ENCODE measurements at regions not wholly inside any gene's neighbourhood (a gene's known extent, or its start where the extent isn't known, plus 50 kb on each side); places are given as distances from the start of the nearest gene placed in this dataset.

- TF ChIP-seq, protein P1, sequence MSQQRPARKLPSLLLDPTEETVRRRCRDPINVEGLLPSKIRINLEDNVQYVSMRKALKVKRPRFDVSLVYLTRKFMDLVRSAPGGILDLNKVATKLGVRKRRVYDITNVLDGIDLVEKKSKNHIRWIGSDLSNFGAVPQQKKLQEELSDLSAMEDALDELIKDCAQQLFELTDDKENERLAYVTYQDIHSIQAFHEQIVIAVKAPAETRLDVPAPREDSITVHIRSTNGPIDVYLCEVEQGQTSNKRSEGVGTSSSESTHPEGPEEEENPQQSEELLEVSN (IDR thresholded peaks at IDR 0.05; ENCODE audit: borderline replicate concordance in 1 of 2, extremely low read depth in 1 of 2, insufficient read depth in 1 of 2, insufficient read length in 1 of 2, low read depth in 1 of 2, low read length in 1 of 2, poor library complexity in 1 of 2, severe bottlenecking in 1 of 2), result no peak
- TF ChIP-seq PHF21A (IDR thresholded peaks at IDR 0.05; ENCODE audit: borderline replicate concordance, low read depth), result no peak
- no peak for TF ChIP-seq ELF4 (CRISPR knock-in tag; IDR thresholded peaks at IDR 0.05)
- no peak for TF ChIP-seq DLX4 (CRISPR knock-in tag; IDR thresholded peaks at IDR 0.05)
These were observed 127.6 kb upstream of the HHIP start (continued) for GRCh38 chr4:144518181-144518895.

DNA sequence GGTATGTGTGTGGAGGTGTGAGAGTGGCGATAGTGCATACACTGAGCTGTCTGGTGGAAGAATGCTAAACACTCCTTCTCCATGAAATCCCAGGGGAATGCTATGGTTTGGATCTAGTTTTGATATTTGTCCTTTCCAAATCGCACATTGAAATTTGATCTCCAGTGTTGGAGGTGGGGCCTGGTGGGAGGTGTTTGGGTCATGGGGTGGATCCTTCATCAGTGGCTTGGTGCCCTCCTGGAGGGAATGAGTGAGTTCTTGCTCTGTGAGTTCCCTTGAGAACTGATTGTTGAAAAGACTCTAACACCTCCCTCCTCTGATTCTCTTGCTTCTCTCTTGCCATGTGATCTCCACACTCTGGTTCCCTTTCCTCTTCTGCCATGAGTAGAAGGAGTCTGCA lies 114.1 kb upstream of the HHIP start:
- H3K27ac ChIP-seq (ENCODE audit: extremely low read depth, low read depth, low read length), result no peak overlapping the region
- intact Hi-C loops (cut with micrococcal nuclease), result no loop called here

More for the DNA sequence above, 114.1 kb upstream of the HHIP start:
- no peak overlapping the region for H2AFZ ChIP-seq (ENCODE audit: low read depth, low read length)
- DNase-seq (ENCODE audit: extremely low read depth in 1 of 4, low spot score in 3 of 4) (no peak), ATAC-seq (no peak), FAIRE-seq (no peak)
- in situ Hi-C loops (cut with MboI), result no loop called here
- no peaks in the 10 kb centered on the region for H3K79me2 ChIP-seq (ENCODE audit: control insufficient read depth, insufficient read depth, low read length)
- ChIA-PET POLR2A (interaction anchor here (0.7 kb wide), 1 partner anchor 818 kb away, joined by 3 read pairs; no protein-coding TSS in a partner anchor), CTCF (ENCODE audit: low intra/inter-chr PET ratio) (no interaction called here)
- no peak overlapping the region for H3K4me2 ChIP-seq (ENCODE audit: insufficient read depth, low read length)
- no peaks in the 10 kb centered on the region for H3K4me1 ChIP-seq (replicated peaks in 1 of 2; ENCODE audit: control insufficient read depth in 2 of 2, insufficient read depth in 2 of 2, low read length in 2 of 2)
- H3K9me1 ChIP-seq (ENCODE audit: control insufficient read depth, insufficient read depth, low read length), result no peaks in the 10 kb centered on the region
- 0% methylated on average over 2 of the region's 2 CpGs for WGBS (ENCODE audit: insufficient coverage, low coverage, missing lambda C conversion rate)
- no peaks in the 10 kb centered on the region for H3K36me3 ChIP-seq (ENCODE audit: control insufficient read depth, insufficient read depth, low read length)
- no TSS peak for BruUV-seq (replicated peaks)
- H3K4me3 ChIP-seq, result no peak overlapping the region
- no peaks in the 10 kb centered on the region for H3K27me3 ChIP-seq (ENCODE audit: control insufficient read depth in 2 of 2, insufficient read depth in 2 of 2, low read length in 2 of 2)
- no peaks in the 10 kb centered on the region for H3K9me3 ChIP-seq (replicated peaks; ENCODE audit: control insufficient read depth, insufficient read depth, low read depth, low read length)
- no peak overlapping the region for H3K9ac ChIP-seq (ENCODE audit: insufficient read depth in 1 of 2, low read depth in 2 of 2, low read length in 2 of 2)
- no peak for TF ChIP-seq ZNF75A (CRISPR knock-in tag; IDR thresholded peaks at IDR 0.05)
- no peaks in the 10 kb centered on the region for H4K20me1 ChIP-seq (replicated peaks; ENCODE audit: control insufficient read depth, insufficient read depth, low read length)
